ENCODE measurements at regions not wholly inside any gene's neighbourhood (a gene's known extent, or its start where the extent isn't known, plus 50 kb on each side); places are given as distances from the start of the nearest gene placed in this dataset.

GRCh38 chr13:85619321-85619720 lies 179.9 kb downstream of the SLITRK6 start:
- TF ChIP-seq, protein P1, sequence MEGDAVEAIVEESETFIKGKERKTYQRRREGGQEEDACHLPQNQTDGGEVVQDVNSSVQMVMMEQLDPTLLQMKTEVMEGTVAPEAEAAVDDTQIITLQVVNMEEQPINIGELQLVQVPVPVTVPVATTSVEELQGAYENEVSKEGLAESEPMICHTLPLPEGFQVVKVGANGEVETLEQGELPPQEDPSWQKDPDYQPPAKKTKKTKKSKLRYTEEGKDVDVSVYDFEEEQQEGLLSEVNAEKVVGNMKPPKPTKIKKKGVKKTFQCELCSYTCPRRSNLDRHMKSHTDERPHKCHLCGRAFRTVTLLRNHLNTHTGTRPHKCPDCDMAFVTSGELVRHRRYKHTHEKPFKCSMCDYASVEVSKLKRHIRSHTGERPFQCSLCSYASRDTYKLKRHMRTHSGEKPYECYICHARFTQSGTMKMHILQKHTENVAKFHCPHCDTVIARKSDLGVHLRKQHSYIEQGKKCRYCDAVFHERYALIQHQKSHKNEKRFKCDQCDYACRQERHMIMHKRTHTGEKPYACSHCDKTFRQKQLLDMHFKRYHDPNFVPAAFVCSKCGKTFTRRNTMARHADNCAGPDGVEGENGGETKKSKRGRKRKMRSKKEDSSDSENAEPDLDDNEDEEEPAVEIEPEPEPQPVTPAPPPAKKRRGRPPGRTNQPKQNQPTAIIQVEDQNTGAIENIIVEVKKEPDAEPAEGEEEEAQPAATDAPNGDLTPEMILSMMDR (IDR thresholded peaks at IDR 0.05): no peak
- TF ChIP-seq POLR2A (IDR thresholded peaks at IDR 0.05): no peak
- TF ChIP-seq EP300 (IDR thresholded peaks at IDR 0.05): no peak
